ENCODE measurements at regions not wholly inside any gene's neighbourhood (a gene's known extent, or its start where the extent isn't known, plus 50 kb on each side); places are given as distances from the start of the nearest gene placed in this dataset.

DNA sequence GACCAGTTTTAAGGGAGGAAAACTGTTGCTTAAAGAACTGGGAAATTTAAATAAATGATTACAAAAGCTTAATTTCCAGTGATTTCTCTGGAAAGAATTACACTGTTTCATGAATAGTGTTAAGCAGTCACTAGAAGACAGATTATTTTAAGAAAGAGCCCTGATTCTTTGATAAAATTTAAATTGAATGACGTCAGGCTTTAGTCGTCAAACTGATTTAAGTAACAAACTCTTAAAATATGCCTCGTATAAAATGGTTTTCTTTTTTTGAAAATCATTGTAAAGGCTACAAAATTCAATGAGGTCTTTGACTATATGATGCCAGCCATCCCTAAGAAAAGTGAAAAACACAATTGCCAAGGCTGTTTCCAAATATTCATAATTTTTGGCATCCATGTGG is 465.0 kb downstream of the NR4A2 start:
- no peak for TF ChIP-seq CTCF (IDR thresholded peaks at IDR 0.05; ENCODE audit: low read length, missing control alignments)
- no peak for DNase-seq (ENCODE audit: low read depth)
- no peak overlapping the region for H3K4me3 ChIP-seq (replicated peaks; ENCODE audit: low read depth, low read length)

DNA sequence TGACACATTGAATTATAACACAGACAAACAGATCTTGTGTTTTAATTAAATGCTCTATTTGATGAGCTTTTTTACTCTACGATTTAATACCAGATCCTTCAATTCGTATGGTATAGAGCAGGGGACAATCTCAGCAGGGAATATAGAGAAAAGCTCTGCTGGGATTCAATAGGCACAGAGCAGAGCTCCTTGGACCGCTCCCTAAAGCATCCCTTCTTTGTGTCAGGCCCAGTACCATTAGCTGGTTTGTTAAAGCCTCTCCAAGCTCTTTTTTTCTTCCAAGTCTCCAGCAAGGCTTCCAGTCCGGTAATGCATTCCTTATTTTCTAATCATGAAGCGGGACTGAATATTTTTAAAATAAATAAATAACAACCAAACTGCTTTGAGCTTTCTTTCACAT is 466.0 kb downstream of the NR4A2 start:
- no peak overlapping the region for H3K4me3 ChIP-seq (replicated peaks; ENCODE audit: low read depth, low read length)
- DNase-seq (ENCODE audit: low read depth): no peak
- TF ChIP-seq CTCF (IDR thresholded peaks at IDR 0.05; ENCODE audit: low read length, missing control alignments): no peak

DNA sequence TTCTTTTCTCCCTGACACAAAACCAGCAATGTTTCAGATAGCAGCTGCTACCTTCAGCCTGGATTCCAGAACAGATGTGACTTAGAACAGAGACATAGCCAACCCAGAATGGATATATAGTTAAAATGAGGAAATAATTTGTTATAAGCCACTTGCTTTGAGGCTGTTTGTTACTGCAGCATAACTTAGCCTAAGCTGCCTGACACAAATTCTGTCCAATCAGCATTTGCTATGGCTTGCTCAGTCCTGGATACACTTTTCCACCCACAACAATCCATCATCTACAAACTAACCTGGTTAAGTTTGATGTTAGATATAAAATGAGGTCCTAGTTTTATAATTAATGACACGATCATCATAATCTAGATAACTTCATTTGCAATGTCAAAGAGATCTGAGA is 480.4 kb downstream of the NR4A2 start:
- no peak for DNase-seq (ENCODE audit: low read depth)
- no peak for TF ChIP-seq CTCF (IDR thresholded peaks at IDR 0.05; ENCODE audit: low read length, missing control alignments)

GRCh38 chr2:155846259-155846658 is 486.3 kb downstream of the NR4A2 start:
- DNase-seq (ENCODE audit: low read depth): no peak
- H3K4me3 ChIP-seq (replicated peaks; ENCODE audit: low read depth, low read length): no peak overlapping the region
- no peak for TF ChIP-seq CTCF (IDR thresholded peaks at IDR 0.05; ENCODE audit: low read length, missing control alignments)

More for the DNA sequence above, 480.4 kb downstream of the NR4A2 start:
- no peak overlapping the region for H3K4me3 ChIP-seq (replicated peaks; ENCODE audit: low read depth, low read length)

DNA sequence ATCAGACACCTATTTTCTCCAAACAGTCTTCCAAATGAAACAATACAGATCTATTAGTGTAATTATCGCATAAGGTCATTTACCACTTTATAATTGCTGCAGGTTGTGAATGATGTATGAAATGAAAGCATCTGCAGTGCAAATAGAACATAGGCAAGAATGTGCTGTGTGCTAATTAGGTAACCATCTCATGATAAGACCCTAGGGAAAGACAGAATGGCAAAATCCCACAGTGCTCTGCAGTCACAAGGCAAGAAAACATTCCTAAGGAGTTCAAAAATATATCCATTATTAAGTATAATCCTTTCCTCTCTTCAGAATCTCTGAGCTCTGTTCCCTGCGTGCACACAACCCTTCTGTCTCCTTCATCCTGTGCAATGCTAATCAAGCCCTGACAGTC is 488.1 kb downstream of the NR4A2 start:
- no peak for DNase-seq (ENCODE audit: low read depth)
- no peak for TF ChIP-seq CTCF (IDR thresholded peaks at IDR 0.05; ENCODE audit: low read length, missing control alignments)
- H3K4me3 ChIP-seq (replicated peaks; ENCODE audit: low read depth, low read length): no peak overlapping the region

- no peak for TF ChIP-seq CTCF (IDR thresholded peaks at IDR 0.05; ENCODE audit: low read length, missing control alignments)
- peak; percentile 50 for DNase-seq (ENCODE audit: low read depth)
These were observed 490.4 kb downstream of the NR4A2 start for GRCh38 chr2:155842103-155842502.

GRCh38 chr2:155841442-155841841 is 491.1 kb downstream of the NR4A2 start:
- TF ChIP-seq CTCF (IDR thresholded peaks at IDR 0.05; ENCODE audit: low read length, missing control alignments): no peak
- H3K4me3 ChIP-seq (replicated peaks; ENCODE audit: low read depth, low read length): no peak overlapping the region
- DNase-seq (ENCODE audit: low read depth): no peak

More at GRCh38 chr2:155842103-155842502, 490.4 kb downstream of the NR4A2 start:
- H3K4me3 ChIP-seq (replicated peaks; ENCODE audit: low read depth, low read length): no peak overlapping the region

All from fibroblast of pulmonary artery (primary cell).